ENCODE measurements at regions not wholly inside any gene's neighbourhood (a gene's known extent, or its start where the extent isn't known, plus 50 kb on each side); places are given as distances from the start of the nearest gene placed in this dataset.
"Not testable (repeated sequence)": the region's sequence is repeated elsewhere in the genome, so short reads cannot be mapped to it uniquely, and the experiment has no call there.

DNA sequence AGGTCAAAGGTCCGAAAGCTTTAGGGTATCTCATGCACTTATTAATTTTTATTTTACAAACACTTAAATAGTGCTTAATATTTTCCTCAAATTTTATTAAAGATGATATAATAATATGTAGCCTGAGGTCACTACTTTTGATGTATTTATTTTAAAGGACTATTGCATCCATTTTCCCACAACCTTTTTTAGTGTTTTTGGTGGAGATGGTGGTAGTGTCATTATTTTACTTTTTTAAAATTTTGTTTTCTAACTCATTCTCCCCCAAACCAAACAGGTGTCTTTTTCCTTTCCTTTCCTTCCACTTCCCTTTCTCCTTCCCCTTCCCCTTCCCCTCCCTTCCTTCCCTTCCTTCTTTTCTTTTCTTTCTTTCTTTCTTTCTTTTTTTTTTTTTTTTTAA lies 328.6 kb downstream of the CYLC2 start:
- BruUV-seq (replicated peaks): no TSS peak
- TF ChIP-seq, protein P1, sequence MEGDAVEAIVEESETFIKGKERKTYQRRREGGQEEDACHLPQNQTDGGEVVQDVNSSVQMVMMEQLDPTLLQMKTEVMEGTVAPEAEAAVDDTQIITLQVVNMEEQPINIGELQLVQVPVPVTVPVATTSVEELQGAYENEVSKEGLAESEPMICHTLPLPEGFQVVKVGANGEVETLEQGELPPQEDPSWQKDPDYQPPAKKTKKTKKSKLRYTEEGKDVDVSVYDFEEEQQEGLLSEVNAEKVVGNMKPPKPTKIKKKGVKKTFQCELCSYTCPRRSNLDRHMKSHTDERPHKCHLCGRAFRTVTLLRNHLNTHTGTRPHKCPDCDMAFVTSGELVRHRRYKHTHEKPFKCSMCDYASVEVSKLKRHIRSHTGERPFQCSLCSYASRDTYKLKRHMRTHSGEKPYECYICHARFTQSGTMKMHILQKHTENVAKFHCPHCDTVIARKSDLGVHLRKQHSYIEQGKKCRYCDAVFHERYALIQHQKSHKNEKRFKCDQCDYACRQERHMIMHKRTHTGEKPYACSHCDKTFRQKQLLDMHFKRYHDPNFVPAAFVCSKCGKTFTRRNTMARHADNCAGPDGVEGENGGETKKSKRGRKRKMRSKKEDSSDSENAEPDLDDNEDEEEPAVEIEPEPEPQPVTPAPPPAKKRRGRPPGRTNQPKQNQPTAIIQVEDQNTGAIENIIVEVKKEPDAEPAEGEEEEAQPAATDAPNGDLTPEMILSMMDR (conservative IDR thresholded peaks at IDR 0.05; ENCODE audit: low read length): no peak
- TF ChIP-seq EZH2phosphoT487 (IDR thresholded peaks at IDR 0.05; ENCODE audit: borderline replicate concordance, low read depth, low read length): no peak
- CTCF ChIA-PET (ENCODE audit: unreplicated experiment): no interaction called here
- Histone ChIP-seq H3K4me2 (ENCODE audit: low read length) (no peak overlapping the region), H3K9me3 (ENCODE audit: low read length) (no peaks in the 10 kb centered on the region), H4K20me1 (ENCODE audit: insufficient read depth, low read length) (no peaks in the 10 kb centered on the region), H3K4me1 (ENCODE audit: insufficient read depth, low read length, poor library complexity, severe bottlenecking) (no peaks in the 10 kb centered on the region), H2AFZ (ENCODE audit: low read length) (no peak overlapping the region), H3K27ac (ENCODE audit: low read depth, low read length, poor library complexity, severe bottlenecking) (no peak overlapping the region), H3K36me3 (ENCODE audit: insufficient read depth, low read length) (no peaks in the 10 kb centered on the region), H3K79me2 (ENCODE audit: insufficient read depth, low read depth, low read length) (no peaks in the 10 kb centered on the region), H3K9me2 (ENCODE audit: insufficient read depth, low read length) (no peaks in the 10 kb centered on the region), H3K4me3 (ENCODE audit: low read depth, low read length, poor library complexity, severe bottlenecking) (no peak overlapping the region)
- no peak for DNase-seq (ENCODE audit: low spot score)
- intact Hi-C loops (cut with micrococcal nuclease; ENCODE audit: unreplicated experiment): no loop called here
- POLR2A ChIA-PET: interaction anchor here (0.6 kb wide), 1 partner anchor 64 kb away, joined by 3 read pairs; no protein-coding TSS in a partner anchor

DNA sequence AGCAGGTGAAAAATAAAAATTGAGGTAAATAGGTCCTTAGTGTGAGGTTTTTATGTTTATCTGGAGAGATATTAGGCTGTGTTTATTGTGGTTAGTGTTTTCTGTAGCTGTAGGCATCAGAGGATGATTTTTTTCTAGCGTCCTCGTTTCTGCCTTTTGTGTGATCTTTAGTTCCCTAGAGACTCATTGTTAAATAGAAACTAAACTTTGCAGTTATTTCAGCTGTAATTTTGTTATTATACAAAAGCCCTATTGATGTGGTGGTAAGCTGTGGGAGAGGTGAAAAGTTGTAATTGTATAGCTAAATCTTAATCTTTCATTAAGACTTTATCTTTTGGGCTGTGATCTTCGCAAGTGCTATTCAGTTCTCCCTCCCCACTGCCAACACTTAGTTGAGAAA lies 340.3 kb downstream of the CYLC2 start:
- POLR2A ChIA-PET: no interaction called here

DNA sequence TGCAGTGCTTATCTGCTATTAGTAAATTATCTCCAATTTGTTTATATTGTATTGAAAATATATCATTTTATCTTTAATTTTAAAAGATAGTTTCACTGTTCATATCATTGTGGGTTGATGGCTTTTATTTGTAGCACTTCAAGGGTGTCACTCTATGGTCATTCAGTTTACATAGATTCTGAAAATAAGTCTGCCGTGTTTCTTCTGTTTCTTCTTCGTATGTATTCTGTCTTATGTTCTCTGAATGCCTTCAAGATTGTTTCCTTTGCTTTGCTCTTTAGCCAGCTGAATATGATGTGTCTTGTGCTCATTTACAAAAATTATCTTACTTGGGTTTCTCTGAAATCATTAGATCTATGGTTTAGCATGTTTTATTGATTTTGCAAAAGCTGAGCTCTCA lies 359.9 kb downstream of the CYLC2 start:
- ChIA-PET CTCF (ENCODE audit: unreplicated experiment) (no interaction called here), POLR2A (no interaction called here)
- H3K4me2 ChIP-seq (ENCODE audit: low read length): no peak overlapping the region
- no peaks in the 10 kb centered on the region for H3K9me3 ChIP-seq (ENCODE audit: low read length)
- no peaks in the 10 kb centered on the region for H3K79me2 ChIP-seq (ENCODE audit: insufficient read depth, low read depth, low read length)
- H3K36me3 ChIP-seq (ENCODE audit: insufficient read depth, low read length): no peaks in the 10 kb centered on the region
- no peak overlapping the region for H2AFZ ChIP-seq (ENCODE audit: low read length)
- no peaks in the 10 kb centered on the region for H3K4me1 ChIP-seq (ENCODE audit: insufficient read depth, low read length, poor library complexity, severe bottlenecking)
- H3K9me2 ChIP-seq (ENCODE audit: insufficient read depth, low read length): no peaks in the 10 kb centered on the region
- DNase-seq (ENCODE audit: low spot score): no peak
- BruUV-seq (replicated peaks): no TSS peak
- no peak overlapping the region for H3K4me3 ChIP-seq (ENCODE audit: low read depth, low read length, poor library complexity, severe bottlenecking)
- intact Hi-C loops (cut with micrococcal nuclease; ENCODE audit: unreplicated experiment): no loop called here
- no peaks in the 10 kb centered on the region for H4K20me1 ChIP-seq (ENCODE audit: insufficient read depth, low read length)
- TF ChIP-seq EZH2phosphoT487 (IDR thresholded peaks at IDR 0.05; ENCODE audit: borderline replicate concordance, low read depth, low read length): no peak
- TF ChIP-seq, protein P1 (conservative IDR thresholded peaks at IDR 0.05; ENCODE audit: low read length): no peak
- no peak overlapping the region for H3K27ac ChIP-seq (ENCODE audit: low read depth, low read length, poor library complexity, severe bottlenecking)

More for the DNA sequence above, 340.3 kb downstream of the CYLC2 start:
- Histone ChIP-seq H2AFZ (ENCODE audit: low read length) (no peak overlapping the region), H4K20me1 (ENCODE audit: insufficient read depth, low read length) (no peaks in the 10 kb centered on the region), H3K4me3 (ENCODE audit: low read depth, low read length, poor library complexity, severe bottlenecking) (no peak overlapping the region), H3K27ac (ENCODE audit: low read depth, low read length, poor library complexity, severe bottlenecking) (no peak overlapping the region), H3K4me1 (ENCODE audit: insufficient read depth, low read length, poor library complexity, severe bottlenecking) (no peaks in the 10 kb centered on the region), H3K9me3 (ENCODE audit: low read length) (no peaks in the 10 kb centered on the region), H3K9me2 (ENCODE audit: insufficient read depth, low read length) (no peaks in the 10 kb centered on the region), H3K4me2 (ENCODE audit: low read length) (no peak overlapping the region), H3K36me3 (ENCODE audit: insufficient read depth, low read length) (no peaks in the 10 kb centered on the region), H3K79me2 (ENCODE audit: insufficient read depth, low read depth, low read length) (no peaks in the 10 kb centered on the region)
- no peak for TF ChIP-seq EZH2phosphoT487 (IDR thresholded peaks at IDR 0.05; ENCODE audit: borderline replicate concordance, low read depth, low read length)
- TF ChIP-seq, protein P1 (conservative IDR thresholded peaks at IDR 0.05; ENCODE audit: low read length): no peak
- CTCF ChIA-PET (ENCODE audit: unreplicated experiment): no interaction called here
- DNase-seq (ENCODE audit: low spot score): no peak
- no TSS peak for BruUV-seq (replicated peaks)
- intact Hi-C loops (cut with micrococcal nuclease; ENCODE audit: unreplicated experiment): no loop called here

GRCh38 chr9:103357980-103358379 lies 362.8 kb downstream of the CYLC2 start:
- intact Hi-C loops (cut with micrococcal nuclease; ENCODE audit: unreplicated experiment); BruUV-seq (replicated peaks); CTCF ChIA-PET (ENCODE audit: unreplicated experiment): not testable (repeated sequence)

More at GRCh38 chr9:103357980-103358379, 362.8 kb downstream of the CYLC2 start:
- POLR2A ChIA-PET: interaction anchor here (0.6 kb wide), 1 partner anchor 14 kb away, joined by 3 read pairs; no protein-coding TSS in a partner anchor
- H2AFZ ChIP-seq (ENCODE audit: low read length); H4K20me1 ChIP-seq (ENCODE audit: insufficient read depth, low read length); H3K9me2 ChIP-seq (ENCODE audit: insufficient read depth, low read length); H3K36me3 ChIP-seq (ENCODE audit: insufficient read depth, low read length); H3K4me1 ChIP-seq (ENCODE audit: insufficient read depth, low read length, poor library complexity, severe bottlenecking); H3K27ac ChIP-seq (ENCODE audit: low read depth, low read length, poor library complexity, severe bottlenecking); DNase-seq (ENCODE audit: low spot score); H3K4me2 ChIP-seq (ENCODE audit: low read length); H3K4me3 ChIP-seq (ENCODE audit: low read depth, low read length, poor library complexity, severe bottlenecking); H3K9me3 ChIP-seq (ENCODE audit: low read length); H3K79me2 ChIP-seq (ENCODE audit: insufficient read depth, low read depth, low read length): not testable (repeated sequence)

Data from OCI-LY7 (cell line).